K562 (cell line): ENCODE measurements at regions not wholly inside any gene's neighbourhood (a gene's known extent, or its start where the extent isn't known, plus 50 kb on each side); places are given as distances from the start of the nearest gene placed in this dataset.

Source experiments
- ATAC-seq: fragments of 200-7000 bp; cut with Tn5 transposase; 3 replicates; pipeline ENCODE4 v1.9.1; 2020; ENCODE audit warnings: moderate library complexity
- BruUV-seq: library from RNA; stranded (reverse); fragments of 400-500 nt; replicated peaks from 2 replicates; lab custom pipeline; 2021; lab: Mats Ljungman, UMichigan
- CTCF ChIA-PET: fragments of 300-600 bp; formaldehyde crosslinking; extraction: SDS; loops from one replicate; lab custom pipeline; 2021; ENCODE audit warnings: low intra/inter-chr PET ratio; lab: Yijun Ruan, JAX
- POLR2A ChIA-PET: fragments of 300-600, 350-650 bp; sonication (Branson Sonifier 250); formaldehyde crosslinking; extraction: SDS; loops from one replicate; lab custom pipeline; 2021; ENCODE audit warnings: antibody characterized with exemption, inconsistent platforms; lab: Yijun Ruan, JAX
- DNase-seq, 4 experiments: peaks; one replicate each; pipeline versions ENCODE4 v3.0.0 to v3.0.0-alpha.2; 2011 to 2018; ENCODE audit warnings: low spot score in 3 of 4, mixed read lengths in 3 of 4; ENCODE audit errors: extremely low read depth in 1 of 4
- FAIRE-seq: peaks from 2 replicates; lab custom pipeline; 2011; peaks lifted over from hg19 to GRCh38; lab: Jason Lieb, UNC
- H2AFZ ChIP-seq: 2 replicates; pipeline ENCODE4 v1.6.0; 2011; ENCODE audit warnings: low read depth, low read length, control low read depth, inconsistent platforms
- H3K27ac ChIP-seq: fragments of 200-600 bp; 3 replicates; pipeline ENCODE4 v1.8.0; 2011; ENCODE audit warnings: low read depth, mild to moderate bottlenecking, control low read depth, inconsistent platforms, low read length, moderate library complexity, mixed read lengths; ENCODE audit errors: extremely low read depth
- H3K27me3 ChIP-seq, 2 experiments: fragments of 300-600 bp in 1 of 2; 2 replicates in 1 of 2; 3 replicates in 1 of 2; pipeline versions ENCODE4 v1.6.0 to v1.8.0; 2011; ENCODE audit warnings: inconsistent platforms in 2 of 2, low read length in 2 of 2, mild to moderate bottlenecking in 1 of 2, mixed read lengths in 1 of 2, moderate library complexity in 1 of 2; ENCODE audit not compliant: control insufficient read depth in 2 of 2, insufficient read depth in 2 of 2
- H3K36me3 ChIP-seq: fragments of 300-600 bp; 3 replicates; pipeline ENCODE4 v1.8.0; 2011; ENCODE audit warnings: mild to moderate bottlenecking, low read length, inconsistent platforms; ENCODE audit not compliant: control insufficient read depth, insufficient read depth
- H3K4me1 ChIP-seq, 2 experiments: fragments of 200-600 bp in 1 of 2; replicated peaks in 1 of 2; 2 replicates in 1 of 2; 3 replicates in 1 of 2; pipeline versions ENCODE4 v1.5.1 to v1.8.0; 2011; ENCODE audit warnings: inconsistent platforms in 2 of 2, low read length in 2 of 2, mild to moderate bottlenecking in 1 of 2, mixed read lengths in 1 of 2, moderate library complexity in 1 of 2; ENCODE audit not compliant: control insufficient read depth in 2 of 2, insufficient read depth in 2 of 2
- H3K4me2 ChIP-seq: 2 replicates; pipeline ENCODE4 v1.6.1; 2011; ENCODE audit warnings: low read length, control low read depth, inconsistent platforms, mixed read lengths; ENCODE audit not compliant: insufficient read depth
- H3K4me3 ChIP-seq: fragments of 200-600 bp; sonication (generic), shearing (Covaris generic); 2 replicates; pipeline ENCODE4 v1.5.1; 2016; ENCODE audit warnings: control low read depth, inconsistent platforms
- H3K79me2 ChIP-seq: fragments of 200-600 bp; 3 replicates; pipeline ENCODE4 v1.8.0; 2011; ENCODE audit warnings: low read length, inconsistent platforms; ENCODE audit not compliant: control insufficient read depth, insufficient read depth
- H3K9ac ChIP-seq, 2 experiments: 2 replicates each; pipeline versions ENCODE4 v1.6.0 to v1.6.1; 2011; ENCODE audit warnings: low read depth in 2 of 2, low read length in 2 of 2, control low read depth in 1 of 2, inconsistent platforms in 1 of 2, mild to moderate bottlenecking in 1 of 2, mixed read lengths in 1 of 2; ENCODE audit not compliant: insufficient read depth in 1 of 2
- H3K9me1 ChIP-seq: one replicate; pipeline ENCODE4 v1.6.0; 2011; ENCODE audit warnings: inconsistent platforms, mild to moderate bottlenecking, low read length, moderate library complexity; ENCODE audit not compliant: control insufficient read depth, insufficient read depth
- H3K9me3 ChIP-seq: replicated peaks from 2 replicates; pipeline ENCODE4 v1.5.1; 2011; ENCODE audit warnings: low read depth, low read length, inconsistent platforms; ENCODE audit not compliant: control insufficient read depth, insufficient read depth
- H4K20me1 ChIP-seq: replicated peaks from 2 replicates; pipeline ENCODE4 v1.6.1; 2011; ENCODE audit warnings: low read length, inconsistent platforms, mixed read lengths; ENCODE audit not compliant: control insufficient read depth, insufficient read depth
- BCLAF1 ChIP-seq, 2 experiments: fragments of 450-650 bp in 1 of 2; IDR thresholded peaks; 2 replicates each; pipeline ENCODE4 v1.6.1; 2011 to 2017; ENCODE audit warnings: low read depth in 2 of 2, antibody characterized with exemption in 1 of 2, borderline replicate concordance in 1 of 2, low read length in 1 of 2, mild to moderate bottlenecking in 1 of 2, mixed read lengths in 1 of 2; ENCODE audit not compliant: control insufficient read depth in 1 of 2
- BMI1 ChIP-seq: fragments of 150-350 bp; IDR thresholded peaks from 2 replicates; pipeline ENCODE4 v1.6.1; 2014; ENCODE audit warnings: low read length
- DNMT1 ChIP-seq: fragments of 450-650 bp; IDR thresholded peaks from 2 replicates; pipeline ENCODE4 v1.6.1; 2016; ENCODE audit warnings: antibody characterized with exemption, mild to moderate bottlenecking
- ETV6 ChIP-seq, 3 experiments: fragments of 150-350 bp in 1 of 3; sonication (generic) in 1 of 3; formaldehyde crosslinking in 1 of 3; IDR thresholded peaks; 2 replicates each; pipeline versions ENCODE4 v1.6.1 to v1.8.0; 2014 to 2022; ENCODE audit warnings: borderline replicate concordance in 2 of 3, low read depth in 2 of 3, antibody characterized with exemption in 1 of 3, low read length in 1 of 3, mild to moderate bottlenecking in 1 of 3, missing genetic modification reagents in 1 of 3
- MCM5 ChIP-seq: fragments of 450-650 bp; IDR thresholded peaks from 2 replicates; pipeline ENCODE4 v1.6.1; 2016; ENCODE audit warnings: low read depth
- NR0B1 ChIP-seq: fragments of 450-650 bp; IDR thresholded peaks from one replicate; pipeline ENCODE4 v1.6.1; 2018; ENCODE audit warnings: mild to moderate bottlenecking, moderate library complexity; ENCODE audit not compliant: partially characterized antibody
- RFX1 ChIP-seq: fragments of 450-650 bp; IDR thresholded peaks from 2 replicates; pipeline ENCODE4 v1.6.1; 2016; ENCODE audit warnings: mild to moderate bottlenecking, moderate library complexity
- SREBF1 ChIP-seq: fragments of 150-350 bp; IDR thresholded peaks from 2 replicates; pipeline ENCODE4 v1.6.1; 2014; ENCODE audit warnings: antibody characterized with exemption, low read depth, low read length, borderline replicate concordance
- TFAP4 ChIP-seq: sonication (generic); formaldehyde crosslinking; IDR thresholded peaks from 2 replicates; pipeline ENCODE4 v1.8.0; 2022; ENCODE audit warnings: missing genetic modification reagents, mild to moderate bottlenecking, moderate library complexity, borderline replicate concordance
- TRIM25 ChIP-seq: fragments of 450-650 bp; IDR thresholded peaks from 2 replicates; pipeline ENCODE4 v1.7.0; 2016; ENCODE audit warnings: borderline replicate concordance
- ZC3H8 ChIP-seq: fragments of 450-650 bp; IDR thresholded peaks from 2 replicates; pipeline ENCODE4 v1.6.1; 2017
- ZNF253 ChIP-seq: fragments of 250-450 bp; sonication (Bioruptor Pico); conservative IDR thresholded peaks from 2 replicates; pipeline ENCODE4 v1.6.1; 2021; ENCODE audit warnings: mild to moderate bottlenecking
- ZNF280B ChIP-seq: fragments of 250-450 bp; sonication (Bioruptor Pico); IDR thresholded peaks from 2 replicates; pipeline ENCODE4 v1.5.1; 2021; ENCODE audit warnings: mild to moderate bottlenecking
- ZNF354B ChIP-seq: fragments of 250-450 bp; sonication (Bioruptor Pico); IDR thresholded peaks from 2 replicates; pipeline ENCODE4 v1.4.0; 2020
- WGBS: fragments of 100-300 bp; shearing (Covaris generic); methylation state at CpG from one replicate; pipeline ENCODE4 v1.1.6; 2016; ENCODE audit warnings: low coverage, mixed read lengths; ENCODE audit not compliant: insufficient coverage; ENCODE audit errors: missing lambda C conversion rate; 5-methylcytosine and 5-hydroxymethylcytosine counted together
- in situ Hi-C: fragments of 300-500 bp; cut with MboI; formaldehyde crosslinking; loops from 4 replicates; pipeline ENCODE4 v1.15.0; 2018; ENCODE audit warnings: inconsistent platforms, mixed read lengths
- intact Hi-C: fragments of 100-400 bp; cut with micrococcal nuclease; formaldehyde crosslinking; loops from 2 replicates; pipeline ENCODE4 v1.14.2; 2022

GRCh38 chr14:105847400-105847799, 321.0 kb downstream of the TMEM121 start:
- Histone ChIP-seq H3K9ac (no peak overlapping the region), H3K4me1 (no peaks in the 10 kb centered on the region), H3K4me2 (no peak overlapping the region), H3K27me3 (no peaks in the 10 kb centered on the region; a peak in 1 of 5 replicates), H3K4me3 (no peak overlapping the region), H3K36me3 (no peaks in the 10 kb centered on the region), H3K27ac (no peak overlapping the region), H3K9me3 (no peaks in the 10 kb centered on the region), H2AFZ (no peak overlapping the region), H3K9me1 (no peaks in the 10 kb centered on the region), H4K20me1 (no peaks in the 10 kb centered on the region), H3K79me2 (no peaks in the 10 kb centered on the region)
- WGBS: 0% methylated on average over 10 of the region's 14 CpGs
- intact Hi-C loops (no loop called here), in situ Hi-C loops (no loop called here)
- CTCF ChIA-PET: no interaction called here
- FAIRE-seq: no peak
- no peak for DNase-seq
- BruUV-seq: no TSS peak
- POLR2A ChIA-PET: interaction anchor here (1.3 kb wide), 1 partner anchor 11 kb away, joined by 3 read pairs; no protein-coding TSS in a partner anchor
- no peak for ATAC-seq
- TF ChIP-seq TFAP4: no peak
- TF ChIP-seq MCM5: no peak
- TF ChIP-seq ETV6 (IDR thresholded peaks at IDR 0.05; ENCODE audit: borderline replicate concordance in 1 of 2, low read depth in 2 of 2, low read length in 1 of 2): no peak
- no peak for TF ChIP-seq ETV6 (CRISPR knock-in tag; IDR thresholded peaks at IDR 0.05; ENCODE audit: borderline replicate concordance)
- no peak for TF ChIP-seq ZNF354B (CRISPR knock-in tag)
- TF ChIP-seq TRIM25: no peak
- TF ChIP-seq RFX1: no peak
- no peak for TF ChIP-seq ZNF280B
- TF ChIP-seq BCLAF1 (IDR thresholded peaks at IDR 0.05; ENCODE audit: borderline replicate concordance in 1 of 2, control insufficient read depth in 1 of 2, low read depth in 2 of 2, low read length in 1 of 2): no peak
- TF ChIP-seq NR0B1: no peak
- no peak for TF ChIP-seq BMI1
- TF ChIP-seq ZNF253: no peak
- no peak for TF ChIP-seq ZC3H8
- no peak for TF ChIP-seq SREBF1
- TF ChIP-seq DNMT1: no peak
